ENCODE measurements at regions not wholly inside any gene's neighbourhood (a gene's known extent, or its start where the extent isn't known, plus 50 kb on each side); places are given as distances from the start of the nearest gene placed in this dataset.
"Not testable (repeated sequence)": the region's sequence is repeated elsewhere in the genome, so short reads cannot be mapped to it uniquely, and the experiment has no call there.

GRCh38 chr3:66639809-66640356 is 139.1 kb upstream of the LRIG1 start:
- Histone ChIP-seq H3K27me3 (no peaks in the 10 kb centered on the region), H3K4me3 (no peak overlapping the region), H3K36me3 (no peaks in the 10 kb centered on the region), H3K9me3 (no peaks in the 10 kb centered on the region), H3K4me1 (no peaks in the 10 kb centered on the region), H3K27ac (no peak overlapping the region)
- intact Hi-C loops (cut with DNase I), result no loop called here
- WGBS, 2 donors, result 92 to 99% methylated on average over 3 of the region's 3 CpGs
- TF ChIP-seq CTCF (IDR thresholded peaks at IDR 0.05), result no peak
- ATAC-seq (no peak), DNase-seq (no peak), FAIRE-seq (no peak)

DNA sequence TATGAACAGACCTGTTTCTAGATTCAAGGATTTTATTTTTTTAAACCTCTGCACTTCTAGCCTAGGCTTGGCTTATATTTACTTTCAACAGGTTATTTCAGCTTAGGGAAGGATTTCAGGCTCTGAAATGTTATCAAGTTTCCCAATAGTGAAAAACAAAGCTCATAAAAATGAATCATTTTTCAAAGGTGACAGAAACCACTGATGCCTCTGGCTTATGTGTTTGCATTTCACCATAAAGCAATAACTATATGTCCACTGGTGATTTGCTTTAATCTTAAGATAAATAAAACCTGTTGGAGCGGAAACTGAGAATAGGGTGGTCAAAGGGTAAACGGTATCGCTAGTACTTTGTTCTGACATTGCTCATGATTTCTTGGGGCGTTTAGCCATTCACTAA is 141.2 kb upstream of the LRIG1 start:
- DNase-seq (no peak), ATAC-seq (no peak), FAIRE-seq (peak; percentile 32)
- Histone ChIP-seq H3K4me3 (no peak overlapping the region), H3K9me3 (no peaks in the 10 kb centered on the region), H3K36me3 (no peaks in the 10 kb centered on the region), H3K27me3 (no peaks in the 10 kb centered on the region), H3K4me1 (no peaks in the 10 kb centered on the region), H3K27ac (no peak overlapping the region)
- WGBS, 2 donors, result 51 to 60% methylated on average over 4 of the region's 4 CpGs
- intact Hi-C loops (cut with DNase I), result no loop called here
- TF ChIP-seq CTCF (IDR thresholded peaks at IDR 0.05), result no peak

DNA sequence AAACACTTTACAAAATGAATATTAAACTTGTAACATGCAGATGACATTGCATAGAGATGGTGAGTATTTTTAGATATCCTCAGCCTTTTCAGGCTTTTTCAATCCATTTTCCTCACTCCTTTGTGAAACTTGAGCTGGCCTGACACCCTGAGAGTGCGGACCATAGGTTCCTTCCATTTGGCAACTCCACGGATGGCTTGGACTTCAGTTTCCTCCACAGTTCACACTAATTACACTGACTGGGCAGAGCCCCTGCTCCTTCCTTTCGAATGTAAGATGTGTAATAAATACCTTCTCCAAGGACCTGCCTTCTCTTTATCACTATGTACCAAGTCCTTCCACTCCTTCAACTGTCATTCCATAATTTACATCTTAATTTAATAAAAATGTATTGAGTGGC is 141.7 kb upstream of the LRIG1 start:
- no peak for ATAC-seq
- no peaks in the 10 kb centered on the region for H3K9me3 ChIP-seq
- 73 to 74% methylated on average over 3 of the region's 3 CpGs for WGBS, 2 donors
- H3K4me1 ChIP-seq, result no peaks in the 10 kb centered on the region
- H3K27me3 ChIP-seq, result no peaks in the 10 kb centered on the region
- DNase-seq, result no peak
- H3K27ac ChIP-seq, result no peak overlapping the region
- no peaks in the 10 kb centered on the region for H3K36me3 ChIP-seq
- intact Hi-C loops (cut with DNase I), result no loop called here
- FAIRE-seq, result no peak
- no peak overlapping the region for H3K4me3 ChIP-seq
- no peak for TF ChIP-seq CTCF (IDR thresholded peaks at IDR 0.05)

- TF ChIP-seq CTCF (IDR thresholded peaks at IDR 0.05), result no peak
- DNase-seq, result no peak
- no peak overlapping the region for H3K4me3 ChIP-seq
- no peak for FAIRE-seq
- no peaks in the 10 kb centered on the region for H3K9me3 ChIP-seq
- no peaks in the 10 kb centered on the region for H3K27me3 ChIP-seq
- no peaks in the 10 kb centered on the region for H3K4me1 ChIP-seq
- intact Hi-C loops (cut with DNase I), result no loop called here
- peak in 2 of 4 donors; percentile 20 to 47 for ATAC-seq
- no peaks in the 10 kb centered on the region for H3K36me3 ChIP-seq
- no peak overlapping the region for H3K27ac ChIP-seq
These were observed 143.7 kb upstream of the LRIG1 start for GRCh38 chr3:66644549-66644948.

GRCh38 chr3:66648975-66649374 is 148.2 kb upstream of the LRIG1 start:
- Histone ChIP-seq H3K36me3 (no peaks in the 10 kb centered on the region), H3K4me1 (no peaks in the 10 kb centered on the region), H3K9me3 (no peaks in the 10 kb centered on the region), H3K27me3 (no peaks in the 10 kb centered on the region), H3K4me3 (no peak overlapping the region), H3K27ac (no peak overlapping the region)
- intact Hi-C loops (cut with DNase I), result no loop called here
- ATAC-seq, result no peak
- WGBS, 2 donors, result 63 to 65% methylated on average over 1 of the region's 1 CpG
- no peak for TF ChIP-seq CTCF (IDR thresholded peaks at IDR 0.05)
- no peak for DNase-seq
- FAIRE-seq, result no peak

DNA sequence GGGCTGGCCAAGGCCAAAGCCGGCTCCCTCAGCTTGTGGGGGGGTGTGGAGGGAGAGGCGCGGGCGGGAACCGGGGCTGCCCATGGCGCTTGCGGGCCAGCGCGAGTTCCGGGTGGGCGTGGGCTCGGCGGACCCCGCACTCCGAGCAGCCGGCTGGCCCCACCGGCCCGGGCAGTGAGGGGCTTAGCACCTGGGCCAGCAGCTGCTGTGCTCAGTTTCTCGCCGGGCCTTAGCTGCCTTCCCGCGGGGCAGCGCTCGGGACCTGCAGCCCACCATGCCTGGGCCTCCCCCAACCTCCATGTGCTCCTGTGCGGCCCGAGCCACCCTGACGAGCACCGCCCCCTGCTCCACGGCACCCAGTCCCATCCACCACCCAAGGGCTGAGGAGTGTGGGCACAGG is 150.7 kb upstream of the LRIG1 start:
- not testable (repeated sequence) for ATAC-seq, FAIRE-seq

DNA sequence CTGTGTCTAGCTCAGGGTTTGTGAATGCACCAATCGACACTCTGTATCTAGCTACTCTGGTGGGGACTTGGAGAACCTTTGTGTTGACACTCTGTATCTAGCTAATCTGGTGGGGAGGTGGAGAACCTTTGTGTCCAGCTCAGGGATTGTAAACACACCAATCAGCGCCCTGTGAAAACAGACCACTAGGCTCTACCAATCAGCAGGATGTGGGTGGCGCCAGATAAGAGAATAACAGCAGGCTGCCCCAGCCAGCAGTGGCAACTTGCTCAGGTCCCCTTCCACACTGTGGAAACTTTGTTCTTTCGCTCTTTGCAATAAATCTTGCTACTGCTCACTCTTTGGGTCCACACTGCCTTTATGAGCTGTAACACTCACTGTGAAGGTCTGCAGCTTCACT is 151.3 kb upstream of the LRIG1 start:
- 93 to 97% methylated on average over 3 to 4 of the region's 4 CpGs for WGBS, 2 donors
- H3K9me3 ChIP-seq; H3K4me1 ChIP-seq; H3K27me3 ChIP-seq; FAIRE-seq; H3K36me3 ChIP-seq; H3K27ac ChIP-seq; DNase-seq; H3K4me3 ChIP-seq; intact Hi-C loops (cut with DNase I); ATAC-seq: not testable (repeated sequence)

More for the DNA sequence above, 150.7 kb upstream of the LRIG1 start:
- H3K27ac ChIP-seq; H3K9me3 ChIP-seq; H3K27me3 ChIP-seq; H3K4me3 ChIP-seq; intact Hi-C loops (cut with DNase I); H3K4me1 ChIP-seq; H3K36me3 ChIP-seq: not testable (repeated sequence)
- 94 to 98% methylated on average over 24 to 29 of the region's 29 CpGs for WGBS, 2 donors
- peak in 2 of 6 donors; percentile 21 to 61 for DNase-seq
